Stimulated activated CD4-positive, alpha-beta T cell treated with anti-CD3 and anti-CD28 coated beads, Interleukin-15, amount 100 ng/mL, for 24 hours (primary cell): ENCODE measurements at regions not wholly inside any gene's neighbourhood (a gene's known extent, or its start where the extent isn't known, plus 50 kb on each side); places are given as distances from the start of the nearest gene placed in this dataset.

Source experiments
- DNase-seq: peaks from one replicate; pipeline ENCODE4 v3.0.0-alpha.2; 2020

GRCh38 chr3:13168391-13168790 is 95.2 kb upstream of the IQSEC1 start:
- DNase-seq, result no peak

DNA sequence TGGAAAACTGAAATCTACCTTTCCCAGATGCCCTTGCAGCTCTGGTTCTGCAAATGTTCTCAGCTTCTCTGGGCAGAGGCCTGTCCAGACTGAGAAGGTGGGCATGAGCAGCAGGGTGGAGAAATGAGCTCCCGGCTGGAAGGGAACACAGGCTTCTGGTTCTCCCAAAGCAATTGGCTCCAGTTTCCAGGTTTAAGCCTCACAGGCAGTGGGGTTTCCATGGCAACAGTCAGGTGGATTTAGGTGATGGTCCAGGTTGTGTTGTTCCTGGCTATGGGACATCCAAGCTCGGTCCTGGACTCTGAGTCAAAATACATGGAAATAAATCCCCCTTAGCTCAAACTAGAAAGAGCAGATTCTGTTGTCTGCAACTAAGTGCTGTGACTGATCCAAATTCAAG is 94.6 kb upstream of the IQSEC1 start:
- DNase-seq, result no peak

DNA sequence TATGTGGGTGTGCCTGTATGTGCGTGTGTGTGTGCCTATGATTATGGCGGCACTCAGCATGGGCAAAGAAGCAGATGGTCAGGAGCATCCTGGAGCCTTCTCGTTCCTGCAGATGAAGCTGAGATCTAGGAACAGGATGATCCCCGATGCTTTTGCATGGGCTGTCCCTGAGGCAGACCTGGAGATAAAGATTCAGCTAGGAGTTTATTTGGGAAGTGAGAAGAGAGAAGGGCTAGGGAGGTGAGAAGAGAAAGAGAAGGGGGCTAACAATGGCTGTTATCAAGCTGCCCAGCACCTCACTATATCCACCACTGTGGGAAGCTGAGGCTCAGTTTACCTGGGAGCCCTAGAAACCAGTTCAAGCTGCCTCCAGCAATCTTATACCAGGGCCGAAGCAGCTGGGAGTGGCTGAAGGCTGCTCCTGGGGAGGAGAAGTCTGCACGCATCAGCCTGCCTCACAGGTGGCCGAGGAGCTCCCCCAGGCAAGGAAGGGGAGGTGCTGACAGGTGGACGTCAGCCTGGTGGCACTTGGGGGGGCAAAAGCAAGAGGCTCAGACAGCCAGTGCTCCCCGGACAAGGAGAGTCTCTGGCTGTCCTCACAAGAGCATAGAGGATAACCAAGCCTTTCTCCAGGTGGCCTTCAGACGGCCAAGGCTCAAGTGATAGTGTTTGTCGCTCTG is 94.0 kb upstream of the IQSEC1 start:
- no peak for DNase-seq

GRCh38 chr3:13166243-13167063 is 93.2 kb upstream of the IQSEC1 start:
- no peak for DNase-seq

GRCh38 chr3:13165576-13165975 is 92.3 kb upstream of the IQSEC1 start:
- no peak for DNase-seq

DNA sequence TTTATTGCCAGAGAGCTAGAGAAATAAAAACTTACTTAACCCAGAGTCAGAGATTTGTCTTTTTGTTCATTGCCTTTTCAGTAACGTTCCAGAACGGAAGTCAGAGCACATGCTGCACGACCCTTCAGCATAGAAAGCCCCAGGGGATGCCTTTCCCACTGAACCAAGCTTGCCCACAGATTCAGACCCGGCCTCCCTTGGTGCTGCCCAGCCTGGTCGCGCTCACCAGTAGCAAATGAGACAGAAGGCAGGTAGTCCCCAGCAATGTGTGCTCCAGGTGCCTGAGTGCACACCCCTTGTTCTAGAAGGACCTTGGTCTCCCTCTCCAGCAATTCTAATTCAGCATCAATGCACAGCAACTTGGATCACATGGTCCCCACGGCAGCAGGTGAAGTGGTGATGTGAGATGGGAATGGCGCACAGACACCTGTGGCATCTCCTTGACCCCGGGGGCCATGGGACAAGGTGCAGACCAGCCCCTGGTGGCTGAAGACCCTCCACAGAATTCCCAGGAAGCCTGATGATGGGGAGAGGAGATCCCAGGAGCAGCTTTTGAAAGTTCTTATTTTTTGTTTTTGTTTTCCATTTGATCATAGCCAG is 91.8 kb upstream of the IQSEC1 start:
- DNase-seq, result no peak

DNA sequence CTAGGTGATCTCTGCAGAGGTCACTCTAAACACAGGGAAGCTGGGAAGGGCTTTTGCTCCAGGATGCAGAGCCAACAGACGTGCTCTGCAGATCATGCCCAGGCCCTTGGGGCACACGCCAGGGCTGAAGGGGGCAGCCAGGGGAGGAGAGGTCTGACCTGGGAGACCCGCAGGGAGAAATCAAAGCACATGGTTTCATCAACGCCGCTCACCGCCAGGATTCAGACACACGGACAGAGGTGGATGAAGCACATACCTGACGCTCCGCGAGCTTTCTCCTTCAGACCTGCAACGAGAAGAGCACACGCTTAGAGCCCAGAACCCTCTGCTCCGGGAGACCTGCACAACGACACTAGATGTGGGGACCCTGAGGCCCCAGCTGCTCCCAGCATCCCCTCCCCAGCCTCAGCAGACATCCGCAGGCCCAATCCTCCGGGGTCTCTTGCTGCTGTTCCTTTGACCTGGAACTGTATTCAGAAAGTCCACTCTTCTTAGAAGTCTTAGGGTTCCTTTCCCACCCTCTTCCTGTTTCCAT is 90.7 kb upstream of the IQSEC1 start:
- no peak for DNase-seq

DNA sequence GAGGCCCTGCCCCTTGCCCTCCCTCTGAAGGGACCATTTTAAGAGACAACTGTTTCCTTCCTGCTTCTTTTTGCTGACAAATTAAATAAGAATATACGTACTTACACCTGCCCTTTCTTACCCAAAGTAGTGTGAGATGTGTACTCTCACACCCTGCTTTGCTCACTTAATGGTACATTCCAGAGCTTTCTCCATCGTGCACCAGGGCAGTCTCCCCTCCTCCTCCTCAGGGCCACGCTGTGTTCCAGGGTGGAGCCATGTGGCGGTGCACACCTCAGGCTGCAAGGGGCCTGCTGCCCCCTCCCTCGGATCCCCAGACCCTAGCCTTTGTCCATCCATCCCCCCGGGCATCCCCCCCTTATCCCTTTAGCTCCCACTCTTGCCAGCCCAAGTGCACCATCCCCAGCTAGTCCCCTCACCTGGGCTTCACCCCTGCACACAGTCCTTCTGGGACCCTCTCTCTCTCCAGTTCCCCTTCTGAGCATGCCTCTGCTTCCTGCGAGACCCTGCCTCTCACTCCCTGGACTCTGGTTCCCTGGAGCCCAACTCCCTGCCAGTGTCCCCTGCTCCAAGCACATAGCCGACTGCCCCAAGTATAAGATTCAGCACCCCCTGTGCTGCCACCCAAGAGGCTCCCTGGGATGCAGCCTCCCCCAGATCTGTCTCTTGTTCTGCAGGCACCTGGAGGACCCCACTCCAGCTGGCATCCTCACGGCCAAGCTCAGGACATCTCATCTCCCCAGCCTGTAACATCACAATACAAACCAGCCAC is 89.5 kb upstream of the IQSEC1 start:
- DNase-seq, result no peak

- no peak for DNase-seq
These were observed 88.7 kb upstream of the IQSEC1 start for GRCh38 chr3:13161771-13162535.

GRCh38 chr3:13161021-13161759 is 88.0 kb upstream of the IQSEC1 start:
- no peak for DNase-seq

DNA sequence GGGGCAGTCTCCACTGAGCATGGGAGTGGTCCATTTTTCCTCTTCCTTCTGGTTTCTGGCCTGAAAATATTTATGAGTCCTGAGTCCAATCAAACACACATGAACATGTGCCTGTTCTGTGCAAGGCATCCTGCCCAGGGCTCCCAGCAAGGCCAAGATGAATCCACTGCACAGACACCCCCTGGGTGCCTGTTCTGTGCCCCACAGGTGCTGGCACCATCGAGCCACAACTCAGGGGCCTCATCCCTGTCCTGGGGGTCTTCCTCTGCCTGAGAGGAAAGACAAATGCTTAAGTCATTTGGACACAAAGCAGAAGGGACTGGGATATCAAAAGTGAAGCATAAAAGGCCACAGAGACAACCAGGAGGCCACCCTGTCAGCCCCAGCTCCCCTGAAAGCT is 87.4 kb upstream of the IQSEC1 start:
- DNase-seq, result no peak

DNA sequence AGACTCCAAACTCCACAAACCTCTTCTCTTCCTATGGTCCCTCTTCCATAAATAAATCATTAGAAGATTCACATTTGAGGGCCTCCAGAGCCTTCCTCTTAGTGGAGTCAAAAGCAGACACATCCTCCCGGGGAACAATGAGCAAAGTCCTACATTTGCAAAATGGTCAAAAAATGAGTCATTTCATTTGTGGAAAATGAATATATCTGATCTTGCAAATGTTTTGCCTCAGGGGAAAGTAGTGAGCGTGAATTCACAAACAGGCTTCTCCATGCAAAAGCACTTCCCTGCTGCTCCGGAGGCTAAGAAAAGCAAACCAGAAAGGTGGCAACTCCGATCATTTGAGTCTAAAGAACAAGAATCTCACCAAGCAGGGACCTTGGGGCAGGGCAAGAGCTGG is 86.7 kb upstream of the IQSEC1 start:
- no peak for DNase-seq

- no peak for DNase-seq
These were observed 85.6 kb upstream of the IQSEC1 start for GRCh38 chr3:13158871-13159270.

- DNase-seq, result no peak
These were observed 85.2 kb upstream of the IQSEC1 start for GRCh38 chr3:13158408-13158807.

DNA sequence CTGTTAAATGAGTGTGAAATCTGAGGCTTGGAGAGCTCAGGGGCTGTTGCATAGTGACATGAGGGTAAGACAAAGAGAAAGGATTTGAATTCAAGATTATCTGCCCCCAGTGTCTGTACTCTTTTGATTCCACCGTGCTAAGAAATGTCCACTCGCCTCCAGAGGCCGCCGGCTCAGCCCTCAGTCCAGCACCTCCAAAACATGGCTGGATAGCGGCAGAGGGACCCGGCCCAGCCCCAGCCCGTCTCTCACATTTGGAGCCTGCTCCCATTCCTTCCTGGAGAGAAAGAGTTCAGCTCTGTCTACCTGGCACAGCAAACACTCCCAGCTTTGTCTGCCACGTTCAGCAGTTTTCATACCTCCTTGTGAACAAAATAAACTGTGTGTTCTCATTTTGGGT is 84.8 kb upstream of the IQSEC1 start:
- no peak for DNase-seq

- no peak for DNase-seq
These were observed 79.8 kb upstream of the IQSEC1 start for GRCh38 chr3:13152826-13153710.

DNA sequence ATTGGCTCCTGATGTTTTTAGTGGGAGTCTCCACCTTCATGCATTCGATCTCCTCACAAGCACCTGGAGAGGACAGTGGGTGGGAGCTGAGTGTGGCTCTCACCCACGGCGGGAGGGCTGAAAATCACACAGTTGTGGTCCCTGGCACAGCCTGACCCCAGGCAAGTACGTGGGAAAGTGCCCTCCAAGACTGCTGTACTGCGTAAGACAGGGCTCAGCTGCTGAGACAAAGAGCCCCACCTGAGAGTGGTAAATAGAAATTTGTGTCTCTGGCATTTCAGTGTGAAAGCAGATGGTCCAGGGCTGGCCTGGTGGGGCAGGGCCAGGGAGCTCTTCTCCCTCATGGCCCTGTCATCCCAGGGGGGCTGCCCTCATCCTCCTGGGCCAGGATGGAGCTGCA is 77.4 kb upstream of the IQSEC1 start:
- DNase-seq, result no peak

- no peak for DNase-seq
These were observed 76.3 kb upstream of the IQSEC1 start for GRCh38 chr3:13149330-13150108.

DNA sequence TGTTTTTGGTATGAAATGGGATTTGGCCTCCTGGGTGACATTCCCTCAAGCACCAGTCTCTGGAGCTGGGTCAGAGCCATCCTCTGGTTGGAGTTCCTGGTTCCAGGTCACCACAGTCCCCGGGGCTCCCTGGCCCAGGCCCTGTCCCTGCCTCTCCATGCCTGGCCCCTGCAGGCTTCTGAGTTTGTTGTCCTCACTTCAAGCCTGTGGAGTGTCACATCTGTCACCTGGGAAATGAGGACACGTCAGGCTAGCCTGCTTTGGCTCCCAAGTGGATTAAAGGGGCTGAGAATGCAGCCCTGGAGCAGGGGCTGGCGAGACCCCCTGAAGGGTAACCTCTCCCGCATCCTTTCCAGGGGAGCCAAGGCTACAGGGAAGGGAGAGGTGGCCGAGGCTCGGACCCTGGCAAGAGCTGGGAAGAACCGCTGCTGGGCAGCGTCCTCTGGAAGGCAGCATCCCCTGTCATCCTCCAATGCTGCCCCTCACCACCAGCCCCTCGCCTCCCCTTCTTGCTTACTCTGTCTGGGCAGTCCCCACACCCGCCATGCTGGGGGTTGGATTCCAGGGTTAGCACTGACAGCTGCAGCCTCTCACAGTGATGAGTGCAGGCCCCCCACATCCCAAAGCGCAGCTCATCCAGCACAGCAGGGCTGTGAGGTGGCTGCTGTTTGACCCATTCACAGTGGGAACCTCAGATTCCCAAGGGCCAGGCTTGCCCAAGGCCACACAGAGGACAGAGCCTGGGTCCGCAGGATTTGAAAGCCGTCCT is 75.5 kb upstream of the IQSEC1 start:
- no peak for DNase-seq
